Keratinocyte (primary cell): ENCODE measurements at regions not wholly inside any gene's neighbourhood (a gene's known extent, or its start where the extent isn't known, plus 50 kb on each side); places are given as distances from the start of the nearest gene placed in this dataset.

Source experiments
- DNase-seq: peaks from one replicate; pipeline ENCODE4 v3.0.0-alpha.2; 2011; ENCODE audit warnings: low read depth, missing footprints, low spot score
- FAIRE-seq: peaks from 2 replicates; lab custom pipeline; 2011; peaks lifted over from hg19 to GRCh38; lab: Jason Lieb, UNC
- H2AFZ ChIP-seq: 2 replicates; pipeline ENCODE4 v1.6.0; 2012; ENCODE audit warnings: low read length, control low read depth, inconsistent platforms; ENCODE audit not compliant: control insufficient read depth
- H3K27ac ChIP-seq: 2 replicates; pipeline ENCODE4 v1.5.1; 2011; ENCODE audit warnings: low read length; ENCODE audit not compliant: control insufficient read depth, insufficient read depth
- H3K27me3 ChIP-seq: 3 replicates; pipeline ENCODE4 v1.6.0; 2011; ENCODE audit warnings: low read length; ENCODE audit not compliant: control insufficient read depth, insufficient read depth; ENCODE audit errors: extremely low read depth
- H3K36me3 ChIP-seq, 2 experiments: 2 replicates in 1 of 2; 3 replicates in 1 of 2; pipeline ENCODE4 v1.5.1; 2011; ENCODE audit warnings: low read length in 2 of 2, mild to moderate bottlenecking in 1 of 2; ENCODE audit not compliant: control insufficient read depth in 2 of 2, insufficient read depth in 2 of 2; ENCODE audit errors: extremely low read depth in 1 of 2
- H3K4me1 ChIP-seq: 3 replicates; pipeline ENCODE4 v1.5.1; 2011; ENCODE audit warnings: low read length; ENCODE audit not compliant: control insufficient read depth, insufficient read depth; ENCODE audit errors: extremely low read depth
- H3K4me2 ChIP-seq: 3 replicates; pipeline ENCODE4 v1.6.0; 2011; ENCODE audit warnings: low read depth, low read length; ENCODE audit not compliant: control insufficient read depth, insufficient read depth; ENCODE audit errors: extremely low read depth
- H3K4me3 ChIP-seq, 3 experiments: fragments of 200-600 bp in 1 of 3; sonication (generic) in 1 of 3; 2 replicates in 2 of 3; 3 replicates in 1 of 3; pipeline ENCODE4 v1.5.1; 2011 to 2016; ENCODE audit warnings: low read length in 3 of 3, mild to moderate bottlenecking in 3 of 3, control low read depth in 2 of 3, inconsistent platforms in 1 of 3, low read depth in 1 of 3, mixed read lengths in 1 of 3, mixed run types in 1 of 3, moderate library complexity in 1 of 3; ENCODE audit not compliant: control insufficient read depth in 2 of 3, insufficient read depth in 2 of 3; ENCODE audit errors: extremely low read depth in 1 of 3
- H3K79me2 ChIP-seq: 2 replicates; pipeline ENCODE4 v1.6.0; 2012; ENCODE audit warnings: low read length; ENCODE audit not compliant: control insufficient read depth, insufficient read depth
- H3K9ac ChIP-seq: 3 replicates; pipeline ENCODE4 v1.6.0; 2011; ENCODE audit warnings: low read length; ENCODE audit not compliant: control insufficient read depth, insufficient read depth; ENCODE audit errors: extremely low read depth
- H3K9me1 ChIP-seq: 3 replicates; pipeline ENCODE4 v1.6.0; 2011; ENCODE audit warnings: low read length; ENCODE audit not compliant: control insufficient read depth, insufficient read depth; ENCODE audit errors: extremely low read depth
- H3K9me3 ChIP-seq: 2 replicates; pipeline ENCODE4 v1.5.1; 2012; ENCODE audit warnings: low read depth, low read length; ENCODE audit not compliant: control insufficient read depth
- H4K20me1 ChIP-seq: 3 replicates; pipeline ENCODE4 v1.6.0; 2011; ENCODE audit warnings: low read length; ENCODE audit not compliant: control insufficient read depth, insufficient read depth; ENCODE audit errors: extremely low read depth
- EZH2 ChIP-seq: IDR thresholded peaks from one replicate; pipeline ENCODE4 v1.6.1; 2012; ENCODE audit warnings: inconsistent platforms, mild to moderate bottlenecking, low read length, moderate library complexity
- dilution Hi-C: fragments of 300-500 bp; cut with MboI; formaldehyde crosslinking; loops from one replicate; pipeline ENCODE4 v1.7.0; 2020; ENCODE audit warnings: low sequenced_read_pairs; ENCODE audit not compliant: extremely low pct_ligation_motif_present
- TF ChIP-seq, protein P1 (sequence below), 3 experiments: IDR thresholded peaks in 1 of 3; conservative IDR thresholded peaks in 1 of 3; optimal IDR thresholded peaks in 1 of 3; 2 replicates in 2 of 3; 3 replicates in 1 of 3; pipeline versions ENCODE3 to v1.5.1; 2011; ENCODE audit warnings: low read length in 3 of 3, mild to moderate bottlenecking in 3 of 3, moderate library complexity in 2 of 3, control low read depth in 1 of 3, inconsistent platforms in 1 of 3; ENCODE audit not compliant: insufficient read depth in 2 of 3; ENCODE audit errors: extremely low read depth in 1 of 3

DNA sequence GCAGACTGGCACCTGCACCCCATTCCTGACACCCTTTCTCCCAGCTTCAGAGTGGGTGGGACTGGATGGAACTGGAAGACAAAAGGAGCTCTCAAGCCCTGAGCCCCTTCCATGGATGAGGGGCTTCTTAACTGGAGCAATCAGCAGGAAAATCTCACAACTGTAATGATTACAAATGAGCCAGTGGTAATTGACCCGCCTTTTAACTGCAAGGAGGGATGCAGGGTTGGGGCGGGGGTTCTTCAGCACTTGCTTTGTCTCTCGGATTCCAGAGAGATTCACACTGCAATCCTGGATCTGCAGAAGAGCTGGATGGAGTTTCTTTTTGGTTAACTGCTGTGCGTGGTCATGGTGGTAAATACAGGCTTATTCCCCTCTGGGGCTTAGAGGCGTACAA lies 160.1 kb upstream of the SHB start:
- no peak overlapping the region for H3K4me2 ChIP-seq
- dilution Hi-C loops: no loop called here
- peaks cover 10% of the 10 kb centered on the region for H3K4me1 ChIP-seq

DNA sequence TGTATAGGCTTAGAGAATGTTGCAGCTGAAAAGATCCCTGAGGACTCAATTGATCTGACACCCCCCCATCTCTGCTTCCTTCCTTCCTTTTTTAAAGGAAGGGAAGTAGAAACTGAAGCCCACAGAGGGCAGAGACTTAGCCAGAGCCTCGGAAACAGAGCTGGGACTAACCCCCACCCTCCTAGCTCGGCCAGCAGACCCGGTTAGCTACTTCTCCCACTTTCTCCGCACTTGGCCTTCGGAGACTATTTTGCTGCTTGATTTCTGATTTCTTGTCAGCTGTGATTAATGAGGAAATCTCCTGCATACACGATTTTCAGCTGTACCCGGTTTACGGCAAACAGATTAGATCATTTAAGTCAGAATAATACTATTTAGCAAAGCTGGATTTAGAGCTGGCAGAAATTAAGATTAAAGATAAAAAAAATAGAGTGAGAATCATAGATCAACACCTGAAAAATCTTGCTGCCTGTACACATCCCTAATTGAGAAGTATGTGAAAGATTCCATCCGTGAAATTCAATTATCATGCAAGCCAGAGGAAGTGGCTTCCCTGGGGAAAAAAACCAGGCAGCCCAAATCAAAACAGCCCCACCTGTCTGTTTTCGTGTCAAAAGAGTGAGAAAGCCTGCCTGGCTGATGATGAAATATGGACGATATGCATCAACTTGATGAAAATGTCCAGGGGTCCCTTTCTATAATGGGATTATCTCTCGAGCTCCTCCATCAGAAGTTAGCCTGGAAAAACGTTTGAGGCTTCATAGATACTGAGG lies 159.5 kb upstream of the SHB start:
- Histone ChIP-seq H3K36me3 (no peaks in the 10 kb centered on the region), H3K4me3 (no peak overlapping the region), H3K9ac (no peak overlapping the region), H3K4me2 (no peak overlapping the region), H3K9me3 (no peaks in the 10 kb centered on the region), H4K20me1 (no peaks in the 10 kb centered on the region), H3K4me1 (peaks cover 10% of the 10 kb centered on the region), H2AFZ (no peak overlapping the region), H3K27ac (no peak overlapping the region), H3K79me2 (no peaks in the 10 kb centered on the region), H3K9me1 (no peaks in the 10 kb centered on the region), H3K27me3 (peaks cover 23% of the 10 kb centered on the region)
- no peak for FAIRE-seq
- dilution Hi-C loops: no loop called here
- TF ChIP-seq EZH2: no peak
- TF ChIP-seq, protein P1, sequence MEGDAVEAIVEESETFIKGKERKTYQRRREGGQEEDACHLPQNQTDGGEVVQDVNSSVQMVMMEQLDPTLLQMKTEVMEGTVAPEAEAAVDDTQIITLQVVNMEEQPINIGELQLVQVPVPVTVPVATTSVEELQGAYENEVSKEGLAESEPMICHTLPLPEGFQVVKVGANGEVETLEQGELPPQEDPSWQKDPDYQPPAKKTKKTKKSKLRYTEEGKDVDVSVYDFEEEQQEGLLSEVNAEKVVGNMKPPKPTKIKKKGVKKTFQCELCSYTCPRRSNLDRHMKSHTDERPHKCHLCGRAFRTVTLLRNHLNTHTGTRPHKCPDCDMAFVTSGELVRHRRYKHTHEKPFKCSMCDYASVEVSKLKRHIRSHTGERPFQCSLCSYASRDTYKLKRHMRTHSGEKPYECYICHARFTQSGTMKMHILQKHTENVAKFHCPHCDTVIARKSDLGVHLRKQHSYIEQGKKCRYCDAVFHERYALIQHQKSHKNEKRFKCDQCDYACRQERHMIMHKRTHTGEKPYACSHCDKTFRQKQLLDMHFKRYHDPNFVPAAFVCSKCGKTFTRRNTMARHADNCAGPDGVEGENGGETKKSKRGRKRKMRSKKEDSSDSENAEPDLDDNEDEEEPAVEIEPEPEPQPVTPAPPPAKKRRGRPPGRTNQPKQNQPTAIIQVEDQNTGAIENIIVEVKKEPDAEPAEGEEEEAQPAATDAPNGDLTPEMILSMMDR (optimal IDR thresholded peaks at IDR 0.05 in 1 of 3, IDR thresholded peaks at IDR 0.05 in 1 of 3, conservative IDR thresholded peaks at IDR 0.05 in 1 of 3; ENCODE audit: extremely low read depth in 1 of 3, insufficient read depth in 2 of 3, low read length in 3 of 3): no peak
- no peak for DNase-seq

More for the DNA sequence above, 160.1 kb upstream of the SHB start:
- no peak for TF ChIP-seq EZH2
- TF ChIP-seq, protein P1 (optimal IDR thresholded peaks at IDR 0.05 in 1 of 3, IDR thresholded peaks at IDR 0.05 in 1 of 3, conservative IDR thresholded peaks at IDR 0.05 in 1 of 3; ENCODE audit: extremely low read depth in 1 of 3, insufficient read depth in 2 of 3, low read length in 3 of 3): no peak
- Histone ChIP-seq H3K9me1 (no peaks in the 10 kb centered on the region), H3K79me2 (no peaks in the 10 kb centered on the region), H3K36me3 (no peaks in the 10 kb centered on the region), H2AFZ (no peak overlapping the region), H3K9me3 (no peaks in the 10 kb centered on the region), H3K27ac (no peak overlapping the region), H4K20me1 (no peaks in the 10 kb centered on the region), H3K9ac (no peak overlapping the region), H3K27me3 (peaks cover 27% of the 10 kb centered on the region), H3K4me3 (no peak overlapping the region)
- DNase-seq: no peak
- no peak for FAIRE-seq
